Stimulated activated CD4-positive, alpha-beta T cell treated with anti-CD3 and anti-CD28 coated beads, Interleukin-4, amount 100 ng/mL, for 4 hours (primary cell): ENCODE measurements at regions not wholly inside any gene's neighbourhood (a gene's known extent, or its start where the extent isn't known, plus 50 kb on each side); places are given as distances from the start of the nearest gene placed in this dataset.

Source experiments
- DNase-seq, 2 experiments: peaks; one replicate each; pipeline ENCODE4 v3.0.0-alpha.2; 2020

GRCh38 chr1:2936559-2937515 is 84.4 kb upstream of the ACTRT2 start:
- no peak for DNase-seq

- DNase-seq: no peak
Measured at GRCh38 chr1:2937805-2938204, 83.5 kb upstream of the ACTRT2 start.

- DNase-seq: no peak
Measured at GRCh38 chr1:2939041-2939552, 82.2 kb upstream of the ACTRT2 start.

- DNase-seq: no peak
Measured at GRCh38 chr1:2940178-2940577, 81.1 kb upstream of the ACTRT2 start.

DNA sequence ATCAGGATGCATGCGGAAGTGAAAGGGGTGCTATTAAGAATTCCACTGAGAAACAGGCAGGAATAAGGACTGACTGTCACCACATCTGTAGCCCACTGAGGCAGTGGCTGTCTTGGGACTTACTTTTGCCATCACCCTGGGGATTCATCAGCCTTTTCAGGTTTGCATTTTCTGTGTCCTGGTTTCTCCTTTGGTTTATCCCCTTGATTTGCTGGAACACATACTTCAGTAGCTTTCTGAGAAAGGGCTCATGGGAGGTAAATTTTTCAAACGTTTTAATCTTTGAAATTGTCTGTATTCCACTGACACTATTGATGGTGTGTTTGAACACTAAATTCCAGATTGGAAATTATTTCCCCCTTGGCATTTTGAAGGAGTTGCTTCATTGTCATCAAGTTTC is 80.2 kb upstream of the ACTRT2 start:
- no peak for DNase-seq

DNA sequence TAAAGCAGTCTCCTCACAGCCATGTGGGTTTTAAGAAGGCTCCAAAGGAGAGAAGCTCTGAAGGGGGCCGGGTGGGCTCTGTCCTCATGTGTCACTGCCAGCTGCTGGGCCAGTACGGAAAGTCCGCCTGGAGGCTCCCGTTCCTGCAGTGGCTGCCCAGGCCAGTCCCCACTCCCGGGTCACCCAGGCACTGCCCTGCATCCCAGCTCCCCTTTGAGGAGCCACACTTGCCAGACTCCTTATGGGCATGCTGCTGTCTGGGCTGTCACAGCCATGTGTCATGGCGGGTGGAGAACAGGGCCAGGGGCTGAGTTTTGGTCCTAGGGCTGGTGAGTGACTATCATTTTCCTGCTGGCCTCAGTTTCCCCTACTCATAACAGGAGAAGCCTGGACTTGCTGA is 79.4 kb upstream of the ACTRT2 start:
- DNase-seq: no peak

GRCh38 chr1:2942410-2942809 is 78.9 kb upstream of the ACTRT2 start:
- DNase-seq: no peak

- DNase-seq: no peak
Measured at GRCh38 chr1:2943686-2944260, 77.5 kb upstream of the ACTRT2 start.

DNA sequence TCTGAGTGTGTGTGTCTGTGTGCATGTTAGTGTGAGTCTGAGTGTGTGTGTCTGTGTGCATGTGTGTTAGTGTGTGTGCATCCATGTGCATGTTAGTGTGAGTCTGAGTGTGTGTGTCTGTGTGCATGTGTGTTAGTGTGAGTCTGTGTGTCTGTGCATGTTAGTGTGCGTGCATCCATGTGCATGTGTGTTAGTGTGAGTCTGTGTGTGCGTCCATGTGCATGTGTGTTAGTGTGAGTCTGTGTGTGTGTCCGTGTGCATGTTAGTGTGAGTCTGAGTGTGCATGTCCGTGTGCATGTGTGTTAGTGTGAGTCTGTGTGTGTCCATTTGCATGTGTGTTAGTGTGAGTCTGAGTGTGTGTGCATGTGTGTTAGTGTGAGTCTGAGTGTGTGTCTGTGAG is 76.6 kb upstream of the ACTRT2 start:
- no peak for DNase-seq

DNA sequence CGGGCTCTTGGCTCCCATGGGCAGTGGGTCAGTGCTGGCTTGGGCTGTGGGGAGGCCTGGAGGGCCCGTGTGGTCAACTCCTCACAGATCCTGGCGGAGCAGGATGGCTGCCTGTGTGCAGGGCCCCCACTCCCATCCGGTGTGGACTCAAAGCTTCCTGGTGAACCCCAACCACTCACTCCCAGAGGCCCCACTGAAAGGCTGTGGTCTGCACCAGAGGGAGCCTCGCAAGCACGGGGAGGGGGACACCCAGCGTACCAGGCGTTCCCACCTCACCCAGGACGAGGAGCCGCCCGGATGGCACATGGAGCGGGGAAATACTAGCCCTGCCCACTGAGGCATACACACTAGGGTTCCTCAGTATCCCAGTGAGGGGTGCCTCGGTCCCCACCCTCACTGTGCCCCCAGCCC is 75.4 kb upstream of the ACTRT2 start:
- DNase-seq: no peak

GRCh38 chr1:2946291-2946690 is 75.0 kb upstream of the ACTRT2 start:
- DNase-seq: no peak

- no peak for DNase-seq
Measured at GRCh38 chr1:2946999-2947690, 74.1 kb upstream of the ACTRT2 start.

DNA sequence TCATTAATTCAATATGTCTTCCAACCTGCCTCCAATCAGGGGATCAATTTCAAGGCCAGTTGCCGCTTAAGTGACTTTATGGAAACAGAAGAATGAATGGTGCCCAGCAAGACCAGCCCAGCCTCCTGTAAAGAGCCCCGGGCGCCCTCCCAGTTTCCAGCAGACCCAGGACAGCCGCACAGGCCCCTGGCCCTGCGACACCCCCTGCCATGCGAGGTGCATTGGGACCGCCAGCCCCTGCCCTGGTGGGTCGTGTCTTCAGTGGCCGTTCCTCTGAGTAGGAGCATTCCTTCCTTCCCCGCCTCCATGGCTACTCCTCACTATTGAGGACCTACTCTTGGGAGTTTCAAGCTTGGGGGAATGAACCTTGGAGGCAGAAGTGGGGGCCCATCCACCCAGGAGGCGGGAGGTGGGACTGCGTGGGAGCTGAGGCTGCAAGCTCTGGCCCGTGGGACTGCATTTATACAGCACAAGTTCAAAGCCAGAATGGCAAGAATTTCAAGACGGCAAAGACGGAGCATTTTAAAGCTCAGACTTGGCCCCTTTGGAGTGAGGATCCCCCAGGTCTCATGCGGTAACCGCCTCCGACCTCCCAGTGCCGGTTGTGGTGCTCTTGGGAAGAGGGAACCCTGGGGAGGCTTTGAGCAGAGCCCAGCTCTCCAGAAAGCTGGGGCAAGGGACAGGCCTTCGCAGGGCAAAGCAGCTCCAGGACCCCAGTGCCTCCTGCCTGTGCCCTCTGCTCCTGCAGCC is 73.1 kb upstream of the ACTRT2 start:
- DNase-seq: no peak

GRCh38 chr1:2948751-2949680 is 72.3 kb upstream of the ACTRT2 start:
- no peak for DNase-seq

DNA sequence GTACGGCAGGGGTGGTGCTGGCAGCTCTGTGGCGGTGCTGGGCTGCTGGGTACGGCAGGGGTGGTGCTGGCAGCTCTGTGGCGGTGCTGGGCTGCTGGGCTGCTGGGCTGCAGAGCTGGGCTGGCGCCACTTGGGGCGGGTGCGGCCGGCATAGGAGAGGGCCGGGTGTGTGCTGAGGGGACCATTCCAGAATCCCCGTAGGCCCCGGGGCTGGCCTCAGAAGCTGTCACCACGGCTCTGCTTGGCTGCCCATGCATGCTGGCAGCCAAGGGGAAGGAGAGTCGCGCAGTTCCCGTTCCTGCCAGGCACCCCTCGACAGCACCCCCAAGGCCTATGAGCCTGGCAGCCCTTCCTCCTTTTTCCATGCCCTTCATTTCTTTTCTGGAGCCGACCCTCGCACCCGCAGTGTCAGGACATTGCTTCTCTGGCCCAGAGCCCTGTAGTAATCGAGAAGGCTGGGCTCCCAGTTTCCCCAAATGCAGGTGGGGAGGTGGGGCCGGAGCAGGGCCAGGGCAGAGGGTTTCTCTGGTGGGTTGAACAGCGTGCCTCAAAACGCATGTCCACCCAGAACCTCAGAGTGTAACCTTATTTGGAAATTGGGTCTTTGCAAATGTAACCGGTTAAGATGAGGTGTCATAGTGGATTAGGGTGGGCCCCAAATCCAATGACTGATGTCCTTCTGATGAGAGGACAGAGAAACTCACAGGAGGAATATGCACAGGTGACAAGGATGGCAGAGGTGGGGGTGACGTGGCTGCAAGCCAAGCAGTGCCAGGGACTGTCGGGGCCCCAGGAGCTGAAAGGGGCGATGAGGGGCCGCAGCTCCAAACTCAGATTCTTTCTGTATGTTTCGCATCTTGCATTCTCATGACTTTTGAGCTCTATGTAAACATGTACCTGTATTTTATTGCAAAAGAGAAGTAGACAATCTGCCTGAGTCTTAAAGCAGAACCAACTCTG is 71.0 kb upstream of the ACTRT2 start:
- DNase-seq: no peak

DNA sequence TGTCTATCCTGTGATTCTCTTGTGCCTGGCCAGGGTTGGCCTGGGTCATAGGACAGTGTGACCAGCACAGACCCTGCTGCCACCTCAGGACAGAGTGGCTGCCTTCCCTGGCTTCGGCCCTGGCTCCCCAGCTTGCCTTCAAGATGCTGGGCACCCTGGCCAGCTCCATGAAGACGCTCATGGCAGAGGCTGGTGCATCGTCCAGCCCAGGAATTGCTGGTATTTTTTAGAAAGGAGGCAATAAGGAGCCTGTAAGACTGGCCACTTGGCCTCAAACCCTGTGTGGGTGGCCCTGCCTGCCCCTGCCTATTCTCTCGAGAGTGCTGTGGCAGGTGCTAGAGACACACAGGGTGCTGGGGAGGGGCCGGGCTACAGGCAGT is 70.4 kb upstream of the ACTRT2 start:
- no peak for DNase-seq

- DNase-seq: no peak
Measured at GRCh38 chr1:2951856-2952255, 69.4 kb upstream of the ACTRT2 start.

GRCh38 chr1:2952371-2952770 is 68.9 kb upstream of the ACTRT2 start:
- no peak for DNase-seq

DNA sequence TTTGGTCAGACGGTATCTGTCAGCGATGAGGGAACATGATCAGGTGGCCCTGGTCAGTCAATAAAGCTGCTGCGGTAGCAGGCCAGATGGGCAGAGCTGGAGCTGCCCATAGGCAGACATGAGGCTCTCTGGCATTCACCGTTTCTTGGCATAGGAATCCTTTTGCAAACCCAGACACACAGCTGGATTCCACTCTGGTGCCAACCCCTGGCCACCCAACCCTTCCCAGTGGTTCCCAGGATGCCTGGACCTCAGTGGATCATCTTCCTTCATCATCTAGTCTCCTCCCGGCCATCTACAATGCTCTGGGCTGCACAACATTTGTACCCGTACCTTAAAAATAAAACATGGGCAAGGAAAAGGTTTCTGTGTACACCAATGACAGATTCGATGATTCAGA is 68.3 kb upstream of the ACTRT2 start:
- no peak for DNase-seq

GRCh38 chr1:2953688-2954285 is 67.5 kb upstream of the ACTRT2 start:
- DNase-seq: no peak
